ENCODE measurements at regions not wholly inside any gene's neighbourhood (a gene's known extent, or its start where the extent isn't known, plus 50 kb on each side); places are given as distances from the start of the nearest gene placed in this dataset.
A peak's percentile ranks its signal among the peaks of the same experiment; 100 is the strongest.

- no peak overlapping the region for H3K27ac Mint-ChIP-seq (ENCODE audit: unreplicated experiment)
- no peaks in the 10 kb centered on the region for H3K27me3 Mint-ChIP-seq (ENCODE audit: insufficient read depth, unreplicated experiment)
- ChIA-PET POLR2A (no interaction called here), CTCF (no interaction called here)
- intact Hi-C loops (cut with micrococcal nuclease; ENCODE audit: unreplicated experiment): no loop called here
- peaks cover 16% of the 10 kb centered on the region for H3K9me3 Mint-ChIP-seq (ENCODE audit: unreplicated experiment)
- Histone ChIP-seq H3K36me3 (ENCODE audit: control insufficient read depth, insufficient read depth, low read length) (no peaks in the 10 kb centered on the region), H3K4me3 (ENCODE audit: low read depth, low read length) (no peak overlapping the region), H3K9me3 (peaks cover 7% of the 10 kb centered on the region; the same call in 1 of the 2 replicates), H3K4me1 (peaks cover 5% of the 10 kb centered on the region), H3K27me3 (replicated peaks; ENCODE audit: control insufficient read depth, insufficient read depth, low read length) (no peaks in the 10 kb centered on the region)
- no peak overlapping the region for H3K4me3 Mint-ChIP-seq (ENCODE audit: unreplicated experiment)
- TF ChIP-seq CTCF (IDR thresholded peaks at IDR 0.05; ENCODE audit: insufficient read depth in 1 of 2, low read depth in 1 of 2, low read length in 1 of 2, severe bottlenecking in 1 of 2, unreplicated experiment in 1 of 2): no peak
- no peaks in the 10 kb centered on the region for H3K36me3 Mint-ChIP-seq (ENCODE audit: insufficient read depth, unreplicated experiment)
- H3K4me1 Mint-ChIP-seq (ENCODE audit: low read depth, unreplicated experiment): no peaks in the 10 kb centered on the region
- BruUV-seq (replicated peaks): no TSS peak
- DNase-seq: no peak
Observed at GRCh38 chr7:156032973-156033372, 220.7 kb upstream of the SHH start.

DNA sequence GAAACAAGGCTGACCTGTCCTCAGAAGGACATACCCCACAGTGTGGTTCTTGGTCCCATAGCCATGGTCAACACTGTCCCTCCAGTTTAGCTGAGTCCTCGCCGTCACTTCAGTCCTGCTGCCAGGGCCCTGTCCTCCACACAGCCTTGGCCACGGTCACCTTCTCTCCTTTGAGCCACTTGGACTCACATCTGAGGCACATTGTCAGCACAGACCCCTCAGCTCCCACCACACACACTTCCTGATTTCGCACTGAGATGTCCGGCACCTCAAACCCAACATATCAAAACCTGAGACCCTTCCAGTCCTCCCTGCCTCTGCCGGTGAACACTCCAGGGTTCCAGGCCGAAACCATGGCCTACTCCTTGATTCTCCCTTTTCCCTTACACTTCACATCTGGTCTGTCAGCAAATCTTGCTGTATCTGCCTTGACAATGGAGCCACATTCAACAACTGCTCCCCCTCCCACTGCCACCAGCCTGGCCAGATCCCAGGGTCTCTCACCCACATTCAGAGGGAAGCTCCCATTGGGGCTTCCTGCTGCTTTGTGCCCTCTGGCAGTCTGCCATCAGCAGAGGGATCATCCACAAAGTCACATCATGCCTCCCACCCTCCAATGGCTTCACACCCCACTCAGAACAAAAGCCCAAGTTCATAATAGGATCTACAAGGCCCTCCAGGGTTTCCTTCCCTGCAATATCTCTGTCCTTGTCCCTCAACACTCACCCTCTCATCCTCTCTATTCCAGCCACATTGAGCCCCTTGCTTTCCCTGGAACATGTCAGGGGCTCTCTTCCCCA, 219.6 kb upstream of the SHH start:
- ChIA-PET POLR2A (no interaction called here), CTCF (no interaction called here)
- TF ChIP-seq CTCF (IDR thresholded peaks at IDR 0.05; ENCODE audit: insufficient read depth in 1 of 2, low read depth in 1 of 2, low read length in 1 of 2, severe bottlenecking in 1 of 2, unreplicated experiment in 1 of 2): no peak
- Mint-ChIP-seq H3K27ac (ENCODE audit: unreplicated experiment) (no peak overlapping the region), H3K4me1 (ENCODE audit: low read depth, unreplicated experiment) (peaks cover 9% of the 10 kb centered on the region), H3K9me3 (ENCODE audit: unreplicated experiment) (peaks cover 16% of the 10 kb centered on the region), H3K36me3 (ENCODE audit: insufficient read depth, unreplicated experiment) (no peaks in the 10 kb centered on the region), H3K4me3 (ENCODE audit: unreplicated experiment) (no peak overlapping the region), H3K27me3 (ENCODE audit: insufficient read depth, unreplicated experiment) (no peaks in the 10 kb centered on the region)
- BruUV-seq (replicated peaks): no TSS peak
- Histone ChIP-seq H3K36me3 (ENCODE audit: control insufficient read depth, insufficient read depth, low read length) (no peaks in the 10 kb centered on the region), H3K9me3 (peaks cover 7% of the 10 kb centered on the region; the same call in 1 of the 2 replicates), H3K27me3 (replicated peaks; ENCODE audit: control insufficient read depth, insufficient read depth, low read length) (no peaks in the 10 kb centered on the region), H3K4me3 (ENCODE audit: low read depth, low read length) (no peak overlapping the region), H3K4me1 (peaks cover 14% of the 10 kb centered on the region)
- intact Hi-C loops (cut with micrococcal nuclease; ENCODE audit: unreplicated experiment): no loop called here
- no peak for DNase-seq

- POLR2A ChIA-PET: no interaction called here
- CTCF ChIA-PET: no interaction called here
- peaks cover 16% of the 10 kb centered on the region for H3K9me3 Mint-ChIP-seq (ENCODE audit: unreplicated experiment)
- H3K4me3 Mint-ChIP-seq (ENCODE audit: unreplicated experiment): no peak overlapping the region
- intact Hi-C loops (cut with micrococcal nuclease; ENCODE audit: unreplicated experiment): no loop called here
- no peaks in the 10 kb centered on the region for H3K36me3 Mint-ChIP-seq (ENCODE audit: insufficient read depth, unreplicated experiment)
- H3K36me3 ChIP-seq (ENCODE audit: control insufficient read depth, insufficient read depth, low read length): no peaks in the 10 kb centered on the region
- H3K4me3 ChIP-seq (ENCODE audit: low read depth, low read length): no peak overlapping the region
- H3K27me3 ChIP-seq (replicated peaks; ENCODE audit: control insufficient read depth, insufficient read depth, low read length): no peaks in the 10 kb centered on the region
- H3K27me3 Mint-ChIP-seq (ENCODE audit: insufficient read depth, unreplicated experiment): no peaks in the 10 kb centered on the region
- peaks cover 14% of the 10 kb centered on the region for H3K4me1 ChIP-seq
- DNase-seq: no peak
- peak overlapping the region; percentile 34 for H3K27ac Mint-ChIP-seq (ENCODE audit: unreplicated experiment)
- H3K9me3 ChIP-seq: peaks cover 7% of the 10 kb centered on the region; the same call in 1 of the 2 replicates
- TF ChIP-seq CTCF (IDR thresholded peaks at IDR 0.05; ENCODE audit: insufficient read depth in 1 of 2, low read depth in 1 of 2, low read length in 1 of 2, severe bottlenecking in 1 of 2, unreplicated experiment in 1 of 2): no peak
- H3K4me1 Mint-ChIP-seq (ENCODE audit: low read depth, unreplicated experiment): peaks cover 14% of the 10 kb centered on the region
- no TSS peak for BruUV-seq (replicated peaks)
Observed at GRCh38 chr7:156029460-156030007, 217.3 kb upstream of the SHH start.
